ENCODE measurements at regions not wholly inside any gene's neighbourhood (a gene's known extent, or its start where the extent isn't known, plus 50 kb on each side); places are given as distances from the start of the nearest gene placed in this dataset.

GRCh38 chr5:173468821-173469251 lies 140.6 kb upstream of the STC2 start:
- Histone ChIP-seq H3K4me3 (ENCODE audit: low read length) (no peak overlapping the region), H3K9me3 (ENCODE audit: control insufficient read depth, low read depth, low read length) (no peaks in the 10 kb centered on the region), H3K27ac (ENCODE audit: low read length) (no peak overlapping the region), H3K36me3 (ENCODE audit: control insufficient read depth, insufficient read depth, low read length) (no peaks in the 10 kb centered on the region), H3K4me1 (ENCODE audit: control insufficient read depth, insufficient read depth, low read length) (no peaks in the 10 kb centered on the region), H3K27me3 (ENCODE audit: control insufficient read depth, insufficient read depth, low read length) (no peaks in the 10 kb centered on the region)
- DNase-seq, result no peak
- 90% methylated on average over 2 of the region's 4 CpGs for WGBS (ENCODE audit: insufficient coverage, low lambda C conversion rate)

GRCh38 chr5:173466227-173466626 lies 138.0 kb upstream of the STC2 start:
- no peaks in the 10 kb centered on the region for H3K36me3 ChIP-seq (ENCODE audit: control insufficient read depth, insufficient read depth, low read length)
- H3K27ac ChIP-seq (ENCODE audit: low read length), result no peak overlapping the region
- no peaks in the 10 kb centered on the region for H3K4me1 ChIP-seq (ENCODE audit: control insufficient read depth, insufficient read depth, low read length)
- no peak for DNase-seq
- no peaks in the 10 kb centered on the region for H3K27me3 ChIP-seq (ENCODE audit: control insufficient read depth, insufficient read depth, low read length)
- no peak overlapping the region for H3K4me3 ChIP-seq (ENCODE audit: low read length)
- no peaks in the 10 kb centered on the region for H3K9me3 ChIP-seq (ENCODE audit: control insufficient read depth, low read depth, low read length)
- no CpG with 5 or more reads among the region's 1 CpG for WGBS (ENCODE audit: insufficient coverage, low lambda C conversion rate)

GRCh38 chr5:173464813-173465212 lies 136.6 kb upstream of the STC2 start:
- no peaks in the 10 kb centered on the region for H3K4me1 ChIP-seq (ENCODE audit: control insufficient read depth, insufficient read depth, low read length)
- WGBS (ENCODE audit: insufficient coverage, low lambda C conversion rate), result no CpG with 5 or more reads among the region's 4 CpGs
- no peaks in the 10 kb centered on the region for H3K27me3 ChIP-seq (ENCODE audit: control insufficient read depth, insufficient read depth, low read length)
- no peaks in the 10 kb centered on the region for H3K9me3 ChIP-seq (ENCODE audit: control insufficient read depth, low read depth, low read length)
- no peak overlapping the region for H3K4me3 ChIP-seq (ENCODE audit: low read length)
- H3K27ac ChIP-seq (ENCODE audit: low read length), result no peak overlapping the region
- H3K36me3 ChIP-seq (ENCODE audit: control insufficient read depth, insufficient read depth, low read length), result no peaks in the 10 kb centered on the region
- DNase-seq, result no peak

- no peak overlapping the region for H3K4me3 ChIP-seq (ENCODE audit: low read length)
- H3K9me3 ChIP-seq (ENCODE audit: control insufficient read depth, low read depth, low read length), result no peaks in the 10 kb centered on the region
- H3K27ac ChIP-seq (ENCODE audit: low read length), result no peak overlapping the region
- H3K4me1 ChIP-seq (ENCODE audit: control insufficient read depth, insufficient read depth, low read length), result no peaks in the 10 kb centered on the region
- WGBS (ENCODE audit: insufficient coverage, low lambda C conversion rate), result no CpG with 5 or more reads among the region's 3 CpGs
- H3K27me3 ChIP-seq (ENCODE audit: control insufficient read depth, insufficient read depth, low read length), result no peaks in the 10 kb centered on the region
- no peaks in the 10 kb centered on the region for H3K36me3 ChIP-seq (ENCODE audit: control insufficient read depth, insufficient read depth, low read length)
- no peak for DNase-seq
These were observed 135.0 kb upstream of the STC2 start for GRCh38 chr5:173463207-173463606.

GRCh38 chr5:173458828-173459609 lies 130.8 kb upstream of the STC2 start:
- no peak for DNase-seq
- 75% methylated on average over 2 of the region's 10 CpGs for WGBS (ENCODE audit: insufficient coverage, low lambda C conversion rate)

GRCh38 chr5:173457482-173457881 lies 129.3 kb upstream of the STC2 start:
- Histone ChIP-seq H3K27me3 (ENCODE audit: control insufficient read depth, insufficient read depth, low read length) (no peaks in the 10 kb centered on the region), H3K4me3 (ENCODE audit: low read length) (no peak overlapping the region), H3K36me3 (ENCODE audit: control insufficient read depth, insufficient read depth, low read length) (no peaks in the 10 kb centered on the region), H3K27ac (ENCODE audit: low read length) (no peak overlapping the region), H3K4me1 (ENCODE audit: control insufficient read depth, insufficient read depth, low read length) (no peaks in the 10 kb centered on the region), H3K9me3 (ENCODE audit: control insufficient read depth, low read depth, low read length) (no peaks in the 10 kb centered on the region)
- 50% methylated on average over 2 of the region's 5 CpGs for WGBS (ENCODE audit: insufficient coverage, low lambda C conversion rate)
- DNase-seq, result no peak

More at GRCh38 chr5:173458828-173459609, 130.8 kb upstream of the STC2 start:
- no peaks in the 10 kb centered on the region for H3K9me3 ChIP-seq (ENCODE audit: control insufficient read depth, low read depth, low read length)
- H3K4me1 ChIP-seq (ENCODE audit: control insufficient read depth, insufficient read depth, low read length), result no peaks in the 10 kb centered on the region
- no peak overlapping the region for H3K4me3 ChIP-seq (ENCODE audit: low read length)
- H3K27ac ChIP-seq (ENCODE audit: low read length), result no peak overlapping the region
- no peaks in the 10 kb centered on the region for H3K27me3 ChIP-seq (ENCODE audit: control insufficient read depth, insufficient read depth, low read length)
- H3K36me3 ChIP-seq (ENCODE audit: control insufficient read depth, insufficient read depth, low read length), result no peaks in the 10 kb centered on the region

- no peaks in the 10 kb centered on the region for H3K4me1 ChIP-seq (ENCODE audit: control insufficient read depth, insufficient read depth, low read length)
- no peak overlapping the region for H3K4me3 ChIP-seq (ENCODE audit: low read length)
- no peak for DNase-seq
- WGBS (ENCODE audit: insufficient coverage, low lambda C conversion rate), result no CpG with 5 or more reads among the region's 5 CpGs
- no peak overlapping the region for H3K27ac ChIP-seq (ENCODE audit: low read length)
- H3K27me3 ChIP-seq (ENCODE audit: control insufficient read depth, insufficient read depth, low read length), result no peaks in the 10 kb centered on the region
- H3K9me3 ChIP-seq (ENCODE audit: control insufficient read depth, low read depth, low read length), result no peaks in the 10 kb centered on the region
- H3K36me3 ChIP-seq (ENCODE audit: control insufficient read depth, insufficient read depth, low read length), result no peaks in the 10 kb centered on the region
These were observed 128.5 kb upstream of the STC2 start for GRCh38 chr5:173456751-173457171.

- 94% methylated on average over 3 of the region's 4 CpGs for WGBS (ENCODE audit: insufficient coverage, low lambda C conversion rate)
- no peaks in the 10 kb centered on the region for H3K36me3 ChIP-seq (ENCODE audit: control insufficient read depth, insufficient read depth, low read length)
- no peak overlapping the region for H3K27ac ChIP-seq (ENCODE audit: low read length)
- no peaks in the 10 kb centered on the region for H3K4me1 ChIP-seq (ENCODE audit: control insufficient read depth, insufficient read depth, low read length)
- no peak for DNase-seq
- H3K4me3 ChIP-seq (ENCODE audit: low read length), result no peak overlapping the region
- no peaks in the 10 kb centered on the region for H3K27me3 ChIP-seq (ENCODE audit: control insufficient read depth, insufficient read depth, low read length)
- no peaks in the 10 kb centered on the region for H3K9me3 ChIP-seq (ENCODE audit: control insufficient read depth, low read depth, low read length)
These were observed 128.0 kb upstream of the STC2 start for GRCh38 chr5:173456181-173456580.

- Histone ChIP-seq H3K27me3 (ENCODE audit: control insufficient read depth, insufficient read depth, low read length) (no peaks in the 10 kb centered on the region), H3K4me1 (ENCODE audit: control insufficient read depth, insufficient read depth, low read length) (no peaks in the 10 kb centered on the region), H3K9me3 (ENCODE audit: control insufficient read depth, low read depth, low read length) (no peaks in the 10 kb centered on the region), H3K4me3 (ENCODE audit: low read length) (no peak overlapping the region), H3K36me3 (ENCODE audit: control insufficient read depth, insufficient read depth, low read length) (no peaks in the 10 kb centered on the region), H3K27ac (ENCODE audit: low read length) (no peak overlapping the region)
- 83% methylated on average over 2 of the region's 4 CpGs for WGBS (ENCODE audit: insufficient coverage, low lambda C conversion rate)
- no peak for DNase-seq
These were observed 127.4 kb upstream of the STC2 start for GRCh38 chr5:173455599-173455957.

- Histone ChIP-seq H3K27ac (ENCODE audit: low read length) (no peak overlapping the region), H3K27me3 (ENCODE audit: control insufficient read depth, insufficient read depth, low read length) (no peaks in the 10 kb centered on the region), H3K36me3 (ENCODE audit: control insufficient read depth, insufficient read depth, low read length) (no peaks in the 10 kb centered on the region), H3K4me1 (ENCODE audit: control insufficient read depth, insufficient read depth, low read length) (no peaks in the 10 kb centered on the region), H3K4me3 (ENCODE audit: low read length) (no peak overlapping the region), H3K9me3 (ENCODE audit: control insufficient read depth, low read depth, low read length) (no peaks in the 10 kb centered on the region)
- no CpG with 5 or more reads among the region's 10 CpGs for WGBS (ENCODE audit: insufficient coverage, low lambda C conversion rate)
- no peak for DNase-seq
These were observed 126.8 kb upstream of the STC2 start for GRCh38 chr5:173454736-173455598.

All from large intestine (tissue), 3 donors.